ENCODE measurements at regions not wholly inside any gene's neighbourhood (a gene's known extent, or its start where the extent isn't known, plus 50 kb on each side); places are given as distances from the start of the nearest gene placed in this dataset.

DNA sequence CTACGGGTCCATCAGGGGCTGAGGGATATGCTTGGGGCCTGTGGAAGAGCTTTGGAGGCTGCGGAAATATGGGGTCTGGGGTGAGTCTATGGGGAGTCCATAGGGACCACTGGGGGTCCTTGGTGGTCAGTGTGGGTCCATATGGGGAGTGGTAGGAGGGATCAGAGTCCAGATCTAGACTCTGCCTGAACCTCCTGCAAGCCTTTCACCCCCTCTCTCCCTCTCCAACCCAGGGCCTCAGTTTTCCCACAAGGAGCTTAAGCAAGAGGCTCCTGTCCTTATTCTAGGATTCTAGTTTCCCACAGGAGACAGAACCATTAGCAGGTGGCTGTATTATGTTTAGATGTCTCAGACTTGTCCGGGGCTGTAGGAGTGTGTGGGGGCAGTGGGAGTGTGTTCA, 161.9 kb upstream of the TSHZ3 start:
- TF ChIP-seq, protein P1, sequence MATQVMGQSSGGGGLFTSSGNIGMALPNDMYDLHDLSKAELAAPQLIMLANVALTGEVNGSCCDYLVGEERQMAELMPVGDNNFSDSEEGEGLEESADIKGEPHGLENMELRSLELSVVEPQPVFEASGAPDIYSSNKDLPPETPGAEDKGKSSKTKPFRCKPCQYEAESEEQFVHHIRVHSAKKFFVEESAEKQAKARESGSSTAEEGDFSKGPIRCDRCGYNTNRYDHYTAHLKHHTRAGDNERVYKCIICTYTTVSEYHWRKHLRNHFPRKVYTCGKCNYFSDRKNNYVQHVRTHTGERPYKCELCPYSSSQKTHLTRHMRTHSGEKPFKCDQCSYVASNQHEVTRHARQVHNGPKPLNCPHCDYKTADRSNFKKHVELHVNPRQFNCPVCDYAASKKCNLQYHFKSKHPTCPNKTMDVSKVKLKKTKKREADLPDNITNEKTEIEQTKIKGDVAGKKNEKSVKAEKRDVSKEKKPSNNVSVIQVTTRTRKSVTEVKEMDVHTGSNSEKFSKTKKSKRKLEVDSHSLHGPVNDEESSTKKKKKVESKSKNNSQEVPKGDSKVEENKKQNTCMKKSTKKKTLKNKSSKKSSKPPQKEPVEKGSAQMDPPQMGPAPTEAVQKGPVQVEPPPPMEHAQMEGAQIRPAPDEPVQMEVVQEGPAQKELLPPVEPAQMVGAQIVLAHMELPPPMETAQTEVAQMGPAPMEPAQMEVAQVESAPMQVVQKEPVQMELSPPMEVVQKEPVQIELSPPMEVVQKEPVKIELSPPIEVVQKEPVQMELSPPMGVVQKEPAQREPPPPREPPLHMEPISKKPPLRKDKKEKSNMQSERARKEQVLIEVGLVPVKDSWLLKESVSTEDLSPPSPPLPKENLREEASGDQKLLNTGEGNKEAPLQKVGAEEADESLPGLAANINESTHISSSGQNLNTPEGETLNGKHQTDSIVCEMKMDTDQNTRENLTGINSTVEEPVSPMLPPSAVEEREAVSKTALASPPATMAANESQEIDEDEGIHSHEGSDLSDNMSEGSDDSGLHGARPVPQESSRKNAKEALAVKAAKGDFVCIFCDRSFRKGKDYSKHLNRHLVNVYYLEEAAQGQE (IDR thresholded peaks at IDR 0.05; ENCODE audit: low read depth, low read length) = no peak
- TF ChIP-seq POLR2AphosphoS5 (IDR thresholded peaks at IDR 0.05; ENCODE audit: low read depth, low read length) = no peak

Measured in SK-N-SH (cell line).